CD1c-positive myeloid dendritic cell (primary cell): ENCODE measurements at regions not wholly inside any gene's neighbourhood (a gene's known extent, or its start where the extent isn't known, plus 50 kb on each side); places are given as distances from the start of the nearest gene placed in this dataset.
"Not testable (repeated sequence)": the region's sequence is repeated elsewhere in the genome, so short reads cannot be mapped to it uniquely, and the experiment has no call there.

Source experiments
- DNase-seq: peaks from one replicate; pipeline ENCODE4 v3.0.0-alpha.2; 2016; ENCODE audit errors: extremely low spot score

DNA sequence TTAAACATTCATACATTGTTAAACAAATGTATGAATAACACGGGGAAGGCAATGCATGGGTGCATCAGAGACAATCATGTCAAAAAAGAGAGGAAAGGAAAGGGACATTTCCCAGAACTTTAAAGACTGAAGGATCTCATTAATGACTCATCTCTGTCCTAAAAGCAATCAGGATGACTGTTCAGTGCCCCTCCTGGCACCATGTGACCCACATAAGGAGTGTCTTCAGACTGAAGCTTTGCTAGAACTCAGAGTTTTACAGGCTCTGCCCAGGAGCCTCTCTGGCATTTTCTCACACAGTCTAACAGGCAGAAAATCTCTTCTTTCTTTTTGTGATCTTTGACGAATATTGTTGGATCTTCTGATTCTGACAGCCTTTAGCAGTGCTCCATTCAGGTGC lies 315.3 kb downstream of the OTUD1 start:
- DNase-seq, result no peak

DNA sequence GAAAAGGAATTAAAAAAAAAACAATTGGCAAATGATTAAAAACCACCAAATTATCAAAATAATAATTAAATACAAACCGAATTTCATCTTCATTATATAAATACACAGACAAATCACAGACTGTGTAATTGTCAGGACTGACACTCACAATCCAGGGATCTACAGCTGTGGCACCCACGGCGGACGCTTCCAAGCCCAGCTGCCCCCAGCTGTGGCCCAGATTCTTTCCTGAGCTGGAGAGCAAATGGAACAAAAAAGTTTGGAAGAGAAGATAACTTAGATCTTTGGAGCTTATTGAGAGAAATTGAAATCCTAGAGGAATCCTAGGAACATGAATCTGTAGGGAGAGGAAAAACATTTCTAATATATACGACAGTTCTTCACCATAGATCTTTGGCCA lies 316.1 kb downstream of the OTUD1 start:
- no peak for DNase-seq

DNA sequence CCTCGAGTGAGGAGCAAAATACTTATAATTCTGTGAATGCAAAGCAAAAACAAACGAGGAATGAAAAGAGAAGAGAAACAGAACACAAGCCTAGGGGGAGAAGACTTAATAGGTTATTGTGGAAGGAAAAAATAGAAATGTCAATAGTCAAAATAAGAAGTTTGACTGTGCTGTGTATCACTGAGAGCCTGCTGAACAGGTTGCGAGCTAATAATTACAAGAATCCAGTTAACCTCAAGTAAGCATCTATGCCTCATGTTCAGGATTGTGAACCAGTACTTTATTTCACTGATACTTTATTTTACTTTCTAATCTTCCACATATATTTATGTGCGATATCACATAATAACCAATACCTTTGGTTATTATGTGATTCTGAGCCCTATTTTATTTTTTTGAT lies 316.7 kb downstream of the OTUD1 start:
- DNase-seq, result no peak

DNA sequence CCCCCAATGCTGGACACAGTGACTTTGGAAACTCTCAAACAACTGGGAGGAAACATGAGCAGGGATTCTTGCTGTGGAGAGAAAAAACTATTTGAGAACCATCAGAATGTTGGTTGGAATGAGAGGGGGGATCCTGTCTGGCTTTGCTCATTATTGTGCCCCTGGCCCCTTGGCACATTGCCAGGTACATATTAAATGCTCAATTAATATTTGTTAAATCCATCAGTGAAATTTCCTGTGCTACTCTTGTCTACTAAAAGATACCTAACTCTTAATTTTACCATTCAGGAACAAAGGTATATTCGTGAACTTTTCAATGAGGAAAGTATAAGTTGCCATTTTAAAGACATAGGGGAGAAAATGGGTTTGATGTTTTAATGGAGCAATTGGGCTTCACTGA lies 329.4 kb downstream of the OTUD1 start:
- no peak for DNase-seq

DNA sequence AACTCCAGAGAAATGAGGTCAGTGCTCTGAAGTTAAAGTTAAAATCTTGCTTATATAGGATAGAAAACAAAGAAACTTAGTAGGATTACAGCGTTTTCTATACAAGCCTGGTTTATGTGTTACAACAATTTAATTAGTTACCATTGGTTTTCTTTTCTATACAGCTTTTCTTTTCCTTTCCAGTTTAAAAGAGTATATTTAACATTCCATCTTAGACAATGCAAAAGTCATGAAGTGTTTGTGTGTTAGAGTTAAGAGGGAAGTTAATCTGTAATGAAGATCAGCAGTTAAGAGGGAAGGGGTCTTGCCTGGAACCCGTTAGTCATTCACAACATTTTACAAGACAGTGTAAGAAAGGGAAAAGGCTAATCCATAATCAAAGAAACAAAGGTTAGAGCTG lies 338.3 kb downstream of the OTUD1 start:
- no peak for DNase-seq

DNA sequence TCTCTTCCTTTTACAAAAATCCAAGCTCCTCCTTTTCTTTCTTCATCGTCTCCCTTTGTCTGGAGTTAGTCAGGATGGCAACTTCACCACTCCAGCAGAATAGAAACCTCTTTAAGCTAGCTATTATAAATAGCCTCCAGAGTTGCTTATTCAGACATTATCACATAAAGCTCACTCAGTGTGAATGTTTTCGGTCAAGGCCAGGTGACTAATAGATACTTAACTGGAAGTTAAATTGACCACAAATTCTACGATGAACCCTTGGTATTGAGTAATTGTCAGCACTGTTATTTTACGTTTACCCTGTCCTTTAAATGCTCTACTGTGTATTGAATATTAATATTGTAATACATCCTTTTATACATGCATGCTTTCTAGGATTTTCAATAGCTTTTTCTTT lies 340.4 kb downstream of the OTUD1 start:
- DNase-seq, result no peak

DNA sequence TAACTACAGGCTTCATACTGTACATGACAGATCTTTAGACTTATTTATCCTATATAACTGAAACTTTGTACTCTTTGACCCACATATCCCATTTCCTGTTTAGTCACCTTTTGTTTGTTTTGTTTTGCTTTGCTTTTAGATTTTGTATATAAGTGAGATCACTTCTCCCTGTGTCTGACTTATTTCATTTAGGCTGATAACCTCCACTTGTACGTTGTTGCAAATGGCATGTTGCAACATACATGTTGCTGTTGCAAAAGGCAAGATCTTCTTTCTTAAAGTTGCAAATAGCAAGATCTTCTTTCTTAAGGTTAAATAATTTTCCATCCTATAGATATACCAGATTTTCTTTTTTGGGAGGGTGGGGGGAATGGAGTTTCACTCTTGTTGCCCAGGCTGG lies 341.5 kb downstream of the OTUD1 start:
- no peak for DNase-seq

DNA sequence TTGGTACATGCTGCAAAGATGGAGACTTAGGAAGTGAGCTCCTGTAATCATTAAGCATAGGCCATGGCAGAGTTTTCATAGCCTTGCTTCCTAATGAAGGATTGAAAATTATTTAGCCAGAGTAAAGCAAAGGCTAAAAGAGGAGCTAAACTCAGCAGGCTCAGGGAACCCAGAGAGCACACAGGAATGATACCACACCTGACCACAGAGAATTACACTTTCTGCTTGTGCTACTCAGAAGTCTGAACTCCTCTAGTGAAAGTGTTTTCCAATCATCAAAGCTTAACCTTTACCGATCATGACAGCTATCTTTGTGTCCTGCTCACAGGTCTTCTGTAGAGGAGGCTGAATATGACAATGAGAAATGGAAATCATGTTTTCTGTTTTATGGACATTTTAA lies 347.7 kb downstream of the OTUD1 start:
- no peak for DNase-seq

DNA sequence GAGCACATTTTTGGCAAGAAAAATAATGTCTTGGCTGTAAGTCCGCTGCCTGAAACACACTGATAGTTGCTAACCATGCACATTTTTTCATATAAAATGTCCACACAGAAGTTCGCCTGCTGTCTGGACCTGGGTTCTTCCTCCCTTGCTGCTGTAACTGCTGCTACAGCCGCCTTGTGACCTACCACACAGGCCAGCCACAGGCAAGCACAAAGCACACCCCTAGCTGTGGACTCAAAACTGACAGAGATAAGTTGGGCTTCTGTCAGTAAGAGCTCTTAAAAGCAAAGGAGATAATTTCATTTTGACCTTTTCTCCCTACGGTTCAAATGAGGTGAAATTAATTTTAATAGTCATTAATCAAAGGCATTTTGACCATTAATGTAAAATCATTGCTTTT lies 354.7 kb downstream of the OTUD1 start:
- no peak for DNase-seq

DNA sequence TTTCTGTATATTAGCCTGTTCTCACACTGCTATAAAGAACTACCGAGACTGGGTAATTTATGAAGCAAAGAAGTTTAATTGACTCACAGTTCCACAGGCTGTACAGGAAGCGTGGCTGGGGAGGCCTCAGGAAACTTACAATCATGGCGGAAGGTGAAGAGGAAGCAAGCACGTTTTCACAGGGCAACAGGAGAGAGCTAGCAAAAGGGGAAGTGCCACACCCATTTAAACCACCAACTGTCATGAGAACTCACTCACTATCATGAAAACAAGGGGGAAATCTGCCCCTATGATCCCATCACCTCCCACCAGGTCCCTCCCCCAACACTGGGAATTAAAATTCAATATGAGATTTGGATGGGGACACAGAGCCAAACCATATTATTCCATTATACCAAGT lies 358.6 kb downstream of the OTUD1 start:
- not testable (repeated sequence) for DNase-seq

DNA sequence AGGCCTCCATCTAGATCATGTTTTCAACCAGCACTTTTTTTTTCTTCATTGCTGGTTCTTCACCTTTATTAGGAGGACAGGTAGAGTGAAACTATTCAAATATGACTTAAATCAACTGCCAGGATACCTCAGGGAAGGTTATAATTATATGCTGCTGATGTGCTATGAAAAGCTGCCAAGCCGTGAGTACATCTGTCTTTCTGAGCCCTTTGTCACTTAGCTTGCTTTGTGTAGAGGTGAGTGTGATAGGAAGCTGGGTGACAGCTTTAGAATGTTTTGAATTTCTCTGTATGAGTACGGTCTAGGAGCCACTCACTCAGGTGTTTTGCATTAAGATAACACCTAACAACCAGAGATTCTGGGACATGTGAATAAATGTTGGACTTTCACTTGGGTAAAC lies 365.2 kb downstream of the OTUD1 start:
- no peak for DNase-seq

DNA sequence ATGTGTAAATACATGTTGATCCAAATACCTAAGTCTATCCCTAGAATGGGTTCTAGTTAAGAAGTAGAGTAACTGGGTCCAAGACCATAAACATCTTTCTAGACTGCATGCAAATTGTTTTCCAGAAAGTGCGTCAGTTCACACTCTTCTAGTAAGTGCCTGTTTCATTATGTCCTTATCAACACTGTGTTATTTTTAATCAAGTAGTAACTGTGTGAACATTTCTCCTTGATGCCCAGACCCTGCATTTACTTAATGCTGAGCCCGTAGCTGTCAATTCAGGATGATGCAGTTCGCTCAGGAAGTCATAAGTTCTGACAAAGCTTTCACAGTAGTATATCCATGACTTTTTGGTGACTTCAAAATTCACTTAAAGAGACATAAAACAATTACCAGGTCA lies 374.8 kb downstream of the OTUD1 start:
- no peak for DNase-seq

DNA sequence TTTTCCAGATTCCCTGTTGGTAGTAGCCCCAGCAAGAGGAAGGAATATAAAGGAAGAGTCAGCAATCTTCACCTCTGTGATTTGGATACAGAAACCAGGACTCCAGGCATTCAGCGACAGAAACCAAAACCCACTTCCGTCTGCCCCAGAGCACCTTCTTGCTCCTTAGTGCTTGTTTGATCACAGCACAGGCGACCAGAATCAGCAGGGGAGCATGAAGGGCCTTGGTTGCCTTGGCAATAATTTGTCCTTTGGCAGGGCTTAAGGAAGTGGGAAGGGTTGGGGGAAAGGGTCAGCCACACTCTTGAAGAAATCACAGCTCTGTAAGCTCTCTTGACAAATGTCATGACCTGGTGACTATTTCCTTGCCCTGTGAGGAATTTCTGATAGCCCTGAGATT lies 379.6 kb downstream of the OTUD1 start:
- no peak for DNase-seq

DNA sequence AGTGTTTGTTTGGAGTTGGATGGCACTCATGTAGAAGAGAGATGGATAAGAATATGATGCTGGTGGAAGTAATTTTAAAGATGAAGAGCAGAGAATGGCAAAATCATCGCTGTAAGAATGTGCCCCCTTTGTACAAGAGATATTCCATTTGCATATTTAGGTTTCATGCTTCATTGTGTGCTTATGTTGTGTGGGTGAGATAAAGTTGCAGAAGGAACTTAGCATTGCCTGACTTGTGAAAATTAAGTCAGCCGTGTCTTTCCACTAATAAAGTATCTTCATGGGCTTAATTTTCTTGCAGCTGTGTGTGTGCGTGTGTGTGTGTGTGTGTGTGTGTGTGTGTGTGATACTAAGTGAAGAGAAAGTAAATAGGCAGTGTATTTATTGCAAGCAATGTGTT lies 381.9 kb downstream of the OTUD1 start:
- DNase-seq, result no peak

DNA sequence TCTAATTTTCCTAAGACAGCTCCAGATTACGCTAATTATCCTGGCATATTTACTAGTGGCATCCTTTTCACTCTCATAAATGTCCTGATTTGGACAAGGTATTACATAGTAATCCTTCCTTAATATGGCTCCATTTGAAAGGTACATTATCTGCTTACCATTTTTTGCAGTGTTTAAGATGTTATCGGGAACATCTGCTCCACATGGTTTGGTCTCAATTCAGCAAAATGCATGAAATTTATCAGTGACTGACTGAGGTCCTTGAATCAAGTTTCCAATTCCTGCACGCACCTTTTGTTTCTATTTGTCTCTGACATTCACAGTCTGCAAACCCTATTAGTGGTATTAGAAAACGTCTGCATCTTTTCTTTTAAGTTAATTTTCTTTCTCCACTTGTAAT lies 384.1 kb upstream of the KIAA1217 start:
- DNase-seq, result no peak

DNA sequence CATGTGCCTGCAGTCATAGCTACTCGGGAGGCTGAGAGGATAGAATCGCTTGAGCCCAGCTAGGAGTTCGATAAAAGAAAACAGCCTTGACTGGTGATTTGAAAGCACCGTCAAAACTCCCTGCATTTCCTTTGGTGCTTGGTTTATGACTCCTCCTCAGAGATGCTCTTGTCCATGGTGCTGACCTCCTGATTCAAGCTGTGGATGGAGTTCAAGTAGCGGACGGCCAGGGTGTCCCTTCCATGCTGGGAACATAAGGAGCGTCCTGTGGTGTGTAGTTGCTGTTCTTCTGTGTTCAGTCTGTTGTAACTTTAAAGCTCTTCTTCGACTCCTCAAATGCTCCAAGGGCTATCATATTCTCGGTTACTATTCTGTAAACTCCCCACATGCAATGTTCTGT lies 382.5 kb upstream of the KIAA1217 start:
- no peak for DNase-seq

DNA sequence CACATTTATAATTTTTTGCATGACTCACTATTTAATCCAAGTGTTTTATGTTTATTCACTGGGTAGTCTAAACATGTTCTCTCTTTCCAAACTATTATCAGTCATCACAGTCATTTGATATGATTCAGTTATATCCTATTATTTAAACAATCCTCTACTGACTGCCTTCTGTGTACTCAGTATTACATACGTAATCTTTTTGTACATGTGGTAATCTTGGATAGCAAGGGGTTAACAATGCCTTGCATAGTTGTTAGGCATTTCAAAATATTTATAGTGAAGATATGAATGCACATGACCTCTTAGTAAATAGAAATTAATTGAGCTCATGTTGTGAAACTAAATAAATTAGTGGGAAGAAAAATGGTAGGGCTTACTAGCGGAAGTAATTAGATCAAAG lies 379.4 kb upstream of the KIAA1217 start:
- no peak for DNase-seq

DNA sequence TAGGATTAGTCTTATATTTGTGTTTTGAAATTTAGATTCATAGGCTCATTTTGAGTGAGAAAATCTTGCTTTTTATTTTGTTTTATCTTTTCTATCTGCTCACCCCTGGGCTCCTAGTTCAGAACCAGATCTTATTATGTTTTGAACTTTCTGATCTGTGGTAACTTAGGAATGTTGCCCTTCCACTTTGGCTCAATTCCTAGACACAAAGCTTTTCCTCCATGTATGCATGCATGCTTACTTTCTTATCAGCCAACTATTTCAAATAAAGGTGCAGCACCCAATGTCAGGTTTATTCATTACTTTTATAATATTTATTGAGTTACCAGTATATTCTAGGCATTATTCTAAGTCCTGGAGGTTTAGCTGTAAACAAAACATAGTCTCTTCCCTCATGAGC lies 374.8 kb upstream of the KIAA1217 start:
- DNase-seq, result no peak

DNA sequence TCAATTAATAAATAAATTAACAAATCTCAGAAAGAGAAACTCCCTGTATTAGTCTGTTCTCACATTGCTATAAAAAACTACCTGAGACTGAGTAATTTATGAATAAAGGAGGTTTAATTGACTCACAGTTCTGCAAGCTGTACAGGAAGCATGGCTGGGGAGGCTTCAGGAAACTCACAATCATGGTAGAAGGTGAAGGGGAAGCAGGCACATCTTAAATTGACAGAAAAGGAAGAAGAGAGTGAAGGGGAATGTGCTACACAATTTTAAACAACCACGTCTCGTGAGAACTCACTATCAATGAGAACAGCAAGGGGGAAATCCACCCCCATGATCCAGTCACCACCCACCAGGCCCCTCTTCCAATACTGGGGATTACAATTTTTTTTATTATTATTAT lies 358.3 kb upstream of the KIAA1217 start:
- no peak for DNase-seq

DNA sequence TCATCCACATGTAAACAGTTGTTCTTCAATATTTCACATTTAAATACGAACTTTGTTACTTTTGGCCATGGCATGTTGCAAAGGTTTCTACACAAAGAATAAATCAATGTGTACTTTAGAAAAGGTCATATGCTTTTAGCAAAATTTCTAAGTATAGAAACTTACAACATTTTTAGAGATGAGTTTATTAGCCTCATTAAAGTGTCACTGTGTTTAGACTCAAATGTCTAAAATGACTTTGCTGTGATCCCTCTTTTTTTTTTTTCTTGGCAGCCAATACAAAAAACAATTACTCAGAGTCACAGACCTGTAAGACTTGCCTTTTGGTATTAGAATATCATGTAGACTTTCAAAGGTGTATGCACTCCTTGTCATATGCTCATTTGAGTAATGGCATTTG lies 349.3 kb upstream of the KIAA1217 start:
- no peak for DNase-seq

DNA sequence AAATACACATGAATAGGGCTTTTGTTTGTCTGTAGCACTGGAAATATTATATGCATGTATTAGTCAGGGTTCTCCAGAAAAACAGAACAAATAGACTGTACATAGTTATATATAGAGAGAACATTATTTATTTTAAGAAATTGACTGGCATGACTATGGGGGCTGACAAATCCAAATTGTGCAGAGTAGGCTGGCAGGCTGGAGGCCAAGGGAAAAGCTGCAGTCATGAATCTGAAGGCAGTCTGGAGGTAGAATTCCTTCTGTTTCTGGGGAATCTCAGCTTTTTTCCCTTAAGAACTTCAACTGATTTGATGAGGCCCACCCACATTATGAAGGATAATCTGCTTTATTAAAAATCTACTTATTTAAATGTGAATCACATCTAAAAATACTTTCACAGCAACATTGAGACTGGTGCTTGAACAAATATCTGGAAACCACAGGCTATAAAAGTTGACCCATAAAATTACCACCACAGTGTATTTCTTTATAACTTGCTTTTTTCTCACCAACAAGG lies 344.2 kb upstream of the KIAA1217 start:
- DNase-seq, result no peak

DNA sequence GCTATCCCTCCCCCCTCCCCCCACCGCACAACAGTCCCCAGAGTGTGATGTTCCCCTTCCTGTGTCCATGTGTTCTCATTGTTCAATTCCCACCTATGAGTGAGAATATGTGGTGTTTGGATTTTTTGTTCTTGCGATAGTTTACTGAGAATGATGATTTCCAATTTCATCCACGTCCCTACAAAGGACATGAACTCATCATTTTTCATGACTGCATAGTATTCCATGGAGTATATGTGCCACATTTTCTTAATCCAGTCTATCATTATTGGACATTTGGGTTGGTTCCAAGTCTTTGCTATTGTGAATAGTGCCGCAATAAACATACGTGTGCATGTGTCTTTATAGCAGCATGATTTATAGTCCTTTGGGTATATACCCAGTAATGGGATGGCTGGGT lies 342.0 kb upstream of the KIAA1217 start:
- not testable (repeated sequence) for DNase-seq

DNA sequence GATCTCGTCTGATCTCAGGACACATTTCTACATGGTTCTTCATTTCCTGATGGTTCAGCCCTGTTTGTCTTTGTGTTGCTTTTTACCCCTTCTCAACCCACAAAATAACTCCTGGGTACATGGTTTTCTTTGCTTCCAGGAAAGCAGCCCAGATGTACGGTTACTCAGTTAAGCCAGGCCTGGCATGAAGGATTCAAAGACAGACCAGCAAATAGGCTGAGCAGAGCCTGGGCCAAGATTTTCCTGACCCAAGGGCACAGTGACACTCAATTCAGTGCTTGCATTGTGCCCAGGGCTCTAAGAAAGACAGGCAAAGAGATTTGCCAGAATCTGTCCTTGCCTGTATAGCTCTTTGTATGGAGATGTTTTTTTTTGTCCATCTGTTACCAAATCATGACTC lies 340.8 kb upstream of the KIAA1217 start:
- no peak for DNase-seq

DNA sequence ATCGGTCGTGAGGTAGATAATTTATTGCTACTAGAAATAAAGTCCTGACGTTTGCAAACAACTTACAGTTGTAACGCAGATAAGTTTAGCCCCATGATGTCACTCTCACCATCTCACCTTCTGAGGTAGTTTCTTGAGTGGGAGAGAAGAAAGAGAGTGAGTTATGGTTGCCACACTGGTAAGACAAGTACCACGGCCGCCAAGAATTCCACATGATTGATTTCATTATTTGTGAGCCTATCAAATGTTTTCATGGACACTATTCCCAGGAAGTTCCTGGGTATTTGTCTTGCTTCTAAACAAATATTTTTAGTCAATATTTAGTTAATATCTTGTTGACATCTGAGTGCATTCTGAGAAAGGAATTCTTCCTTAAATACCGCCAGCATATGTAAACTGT lies 339.4 kb upstream of the KIAA1217 start:
- no peak for DNase-seq

DNA sequence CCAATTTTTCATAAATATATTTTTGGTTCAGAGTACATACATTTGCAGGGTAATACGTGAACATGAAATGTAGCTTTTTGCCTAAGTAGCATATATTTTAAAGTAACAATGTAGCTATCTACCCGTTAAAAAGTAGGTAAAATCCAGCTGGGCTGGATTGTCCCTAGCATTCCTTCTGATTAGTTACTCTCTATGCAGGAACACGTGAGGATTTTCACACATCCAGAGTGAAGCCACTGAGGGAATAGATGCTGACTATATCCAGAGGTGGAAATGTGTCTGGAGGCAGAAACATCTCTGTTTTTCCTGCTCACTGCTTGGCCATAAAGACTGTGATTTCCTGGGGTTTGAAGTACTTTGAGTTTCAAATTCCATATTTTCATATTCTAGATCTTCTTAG lies 338.9 kb upstream of the KIAA1217 start:
- no peak for DNase-seq
